ENCODE measurements at regions not wholly inside any gene's neighbourhood (a gene's known extent, or its start where the extent isn't known, plus 50 kb on each side); places are given as distances from the start of the nearest gene placed in this dataset.

GRCh38 chr13:103229674-103230073 is 163.5 kb upstream of the SLC10A2 start:
- peaks cover 0 to 11% (median 0%) of the 10 kb centered on the region in 5 donors for H3K27me3 Mint-ChIP-seq
- no peaks in the 10 kb centered on the region for H3K4me1 Mint-ChIP-seq
- H3K4me3 Mint-ChIP-seq, result no peak overlapping the region
- no peak for DNase-seq
- peaks cover 0 to 35% (median 14%) of the 10 kb centered on the region in 9 donors for H3K9me3 Mint-ChIP-seq
- POLR2A ChIA-PET, result no interaction called here
- no peak for ATAC-seq
- H3K36me3 Mint-ChIP-seq, result peaks cover 0 to 7% (median 0%) of the 10 kb centered on the region in 3 donors
- H3K27ac Mint-ChIP-seq, result no peak overlapping the region

- Mint-ChIP-seq H3K4me1 (no peaks in the 10 kb centered on the region), H3K27me3 (peaks cover 0 to 7% (median 0%) of the 10 kb centered on the region in 5 donors)
Observed at GRCh38 chr13:103224804-103225203, 158.6 kb upstream of the SLC10A2 start.

GRCh38 chr13:103222683-103223082 is 156.5 kb upstream of the SLC10A2 start:
- peaks cover 0 to 7% (median 0%) of the 10 kb centered on the region in 5 donors for H3K27me3 Mint-ChIP-seq
- ATAC-seq, result no peak
- no peaks in the 10 kb centered on the region for H3K4me1 Mint-ChIP-seq
- H3K4me3 Mint-ChIP-seq, result no peak overlapping the region
- DNase-seq, result no peak
- POLR2A ChIA-PET, result no interaction called here
- peaks cover 0 to 9% (median 0%) of the 10 kb centered on the region in 9 donors for H3K9me3 Mint-ChIP-seq
- H3K27ac Mint-ChIP-seq, result no peak overlapping the region
- no peaks in the 10 kb centered on the region for H3K36me3 Mint-ChIP-seq

More at GRCh38 chr13:103224804-103225203, 158.6 kb upstream of the SLC10A2 start:
- H3K4me3 Mint-ChIP-seq, result no peak overlapping the region
- no peaks in the 10 kb centered on the region for H3K36me3 Mint-ChIP-seq
- peaks cover 0 to 14% (median 2%) of the 10 kb centered on the region in 9 donors for H3K9me3 Mint-ChIP-seq
- no peak overlapping the region for H3K27ac Mint-ChIP-seq
- ATAC-seq (no peak), DNase-seq (no peak)
- POLR2A ChIA-PET, result no interaction called here

DNA sequence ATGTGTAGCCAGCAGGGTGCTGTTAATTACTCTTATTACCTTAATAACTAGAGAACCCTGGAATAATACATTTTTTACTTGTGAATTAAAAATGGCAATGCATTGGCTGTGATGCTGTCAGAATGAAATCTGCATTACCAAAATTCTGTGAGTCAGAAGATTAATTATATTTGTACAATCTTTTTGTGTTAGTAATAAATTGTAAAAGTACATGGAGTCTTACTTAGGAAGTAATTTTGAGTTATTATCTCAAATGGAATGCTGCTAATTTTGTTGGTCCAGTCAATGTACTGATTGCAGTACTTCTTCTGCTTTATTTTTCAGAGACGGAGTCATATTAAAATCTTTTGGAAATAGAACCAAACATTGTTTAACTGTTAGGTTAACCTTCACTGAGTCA is 152.0 kb upstream of the SLC10A2 start:
- H3K4me3 Mint-ChIP-seq, result no peak overlapping the region
- H3K27ac Mint-ChIP-seq, result no peak overlapping the region
- no peak for DNase-seq
- ATAC-seq, result no peak
- no peaks in the 10 kb centered on the region for H3K36me3 Mint-ChIP-seq
- H3K4me1 Mint-ChIP-seq, result no peaks in the 10 kb centered on the region
- POLR2A ChIA-PET, result no interaction called here
- peaks cover 0 to 12% (median 0%) of the 10 kb centered on the region in 5 donors for H3K27me3 Mint-ChIP-seq
- H3K9me3 Mint-ChIP-seq, result peaks cover 0 to 27% (median 0%) of the 10 kb centered on the region in 9 donors

DNA sequence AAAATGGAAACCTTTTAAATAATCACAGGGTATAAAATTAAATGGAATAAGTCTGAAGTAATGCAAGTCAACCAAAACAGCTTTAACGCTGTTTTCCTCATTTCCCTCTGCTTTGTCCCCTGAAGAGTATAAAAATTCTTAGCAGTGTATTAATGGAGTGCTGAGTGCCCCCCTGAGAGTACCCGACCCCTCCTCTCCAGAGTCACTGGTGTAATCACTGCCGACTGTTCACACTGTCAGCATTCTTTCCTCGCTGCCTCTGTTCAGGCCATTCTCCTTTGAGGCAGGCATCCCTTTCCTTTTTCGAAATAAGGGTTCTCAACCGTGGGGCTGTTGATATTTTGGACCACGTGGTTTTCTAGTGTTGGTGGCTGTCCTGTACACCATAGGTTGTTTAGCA is 146.9 kb upstream of the SLC10A2 start:
- POLR2A ChIA-PET, result no interaction called here
- Mint-ChIP-seq H3K9me3 (peaks cover 0 to 18% (median 0%) of the 10 kb centered on the region in 9 donors), H3K4me3 (no peak overlapping the region), H3K36me3 (no peaks in the 10 kb centered on the region), H3K4me1 (no peaks in the 10 kb centered on the region), H3K27ac (no peak overlapping the region), H3K27me3 (peaks cover 0 to 5% (median 0%) of the 10 kb centered on the region in 5 donors)
- DNase-seq (no peak), ATAC-seq (no peak)

DNA sequence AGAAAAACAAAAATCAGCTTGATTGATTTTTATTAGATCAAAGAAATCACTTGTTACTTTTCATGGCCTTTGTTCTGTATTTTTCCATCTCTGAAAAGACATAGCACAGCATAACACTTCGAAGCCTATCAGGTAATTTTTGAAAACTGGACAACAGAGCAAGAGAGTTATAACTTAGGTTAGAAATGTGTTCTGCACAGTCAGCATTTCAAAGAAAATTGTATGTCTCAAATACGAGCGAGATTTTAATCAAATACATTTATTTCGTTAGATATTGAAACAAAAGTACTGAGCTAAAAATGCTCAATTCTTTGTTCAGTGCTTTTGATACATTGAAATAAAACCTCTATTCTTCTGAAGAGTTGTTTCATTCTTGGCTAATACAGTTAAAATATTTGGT is 144.1 kb upstream of the SLC10A2 start:
- peaks cover 0 to 3% (median 0%) of the 10 kb centered on the region in 5 donors for H3K27me3 Mint-ChIP-seq
- H3K4me1 Mint-ChIP-seq, result no peaks in the 10 kb centered on the region
- no peak overlapping the region for H3K4me3 Mint-ChIP-seq
- DNase-seq (no peak), ATAC-seq (no peak)
- no peak overlapping the region for H3K27ac Mint-ChIP-seq
- H3K36me3 Mint-ChIP-seq, result no peaks in the 10 kb centered on the region
- H3K9me3 Mint-ChIP-seq, result peaks cover 0 to 4% (median 0%) of the 10 kb centered on the region in 9 donors
- POLR2A ChIA-PET, result no interaction called here

DNA sequence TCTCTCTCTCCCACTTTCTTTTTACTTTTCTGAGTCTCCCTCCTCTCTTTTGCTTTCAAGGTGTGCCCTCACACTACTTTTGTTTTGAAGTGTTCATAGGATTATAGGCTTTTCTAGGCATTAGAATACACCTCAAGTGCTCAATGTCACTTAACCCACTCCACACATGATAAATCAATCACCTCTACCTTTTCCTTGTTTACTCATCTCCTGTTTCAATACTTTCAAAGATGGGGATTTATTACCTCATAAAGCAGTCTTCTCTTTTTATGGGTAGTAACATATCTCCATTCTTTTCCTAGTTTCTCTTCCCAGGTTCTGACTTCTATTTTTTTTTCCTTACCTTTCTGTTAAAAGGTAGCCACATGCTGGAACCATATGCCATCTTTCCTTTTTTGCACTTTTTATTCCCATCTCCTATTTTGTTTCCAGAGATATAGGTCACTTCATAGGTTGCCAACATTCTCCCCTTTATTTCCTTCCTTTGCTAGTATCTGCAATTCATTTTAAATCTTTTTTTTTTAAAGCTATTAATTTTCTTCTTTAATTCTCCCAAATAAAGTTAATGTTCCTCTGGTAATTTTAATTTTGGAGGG is 137.6 kb upstream of the SLC10A2 start:
- no peak for DNase-seq
- peaks cover 0 to 18% (median 10%) of the 10 kb centered on the region in 9 donors for H3K9me3 Mint-ChIP-seq
- no peak for ATAC-seq
- POLR2A ChIA-PET, result no interaction called here
- H3K27ac Mint-ChIP-seq, result no peak overlapping the region
- no peak overlapping the region for H3K4me3 Mint-ChIP-seq
- H3K36me3 Mint-ChIP-seq, result no peaks in the 10 kb centered on the region
- peaks cover 0 to 5% (median 0%) of the 10 kb centered on the region in 5 donors for H3K27me3 Mint-ChIP-seq
- H3K4me1 Mint-ChIP-seq, result no peaks in the 10 kb centered on the region

DNA sequence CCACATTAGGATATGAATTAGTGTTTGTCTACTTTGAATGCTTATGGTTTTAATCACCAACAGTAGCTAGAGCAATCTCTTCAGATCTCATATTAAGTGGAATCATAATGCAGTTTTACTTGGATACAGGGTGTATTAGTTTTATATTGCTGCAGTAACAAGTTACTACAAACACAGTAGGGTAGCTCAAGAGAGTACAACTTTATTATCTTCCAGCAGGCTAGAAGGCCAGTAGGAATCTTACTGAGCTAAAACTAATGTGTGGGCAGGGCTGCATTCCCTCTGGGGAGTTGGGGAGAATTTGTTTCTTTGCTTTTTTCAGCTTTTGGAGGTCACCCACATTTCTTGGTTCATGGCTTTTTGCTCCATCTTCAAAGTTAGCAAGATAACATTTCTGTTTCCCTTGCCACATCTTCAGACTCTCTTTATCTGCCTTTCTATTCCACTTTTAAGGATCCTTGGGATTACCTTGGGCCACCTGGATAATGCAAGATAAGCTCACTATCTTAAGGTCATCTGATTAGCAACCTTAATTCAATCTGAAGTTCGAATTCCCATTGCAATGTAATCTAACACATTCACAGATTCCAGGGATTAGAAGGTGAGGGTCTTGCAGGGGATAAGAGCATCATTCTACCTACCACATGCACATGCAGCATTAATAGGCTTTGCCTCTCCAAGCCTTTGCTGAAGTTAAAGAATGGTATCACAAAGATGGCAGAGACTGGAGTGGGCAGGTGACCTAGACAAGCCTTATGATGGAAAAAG is 134.1 kb upstream of the SLC10A2 start:
- Mint-ChIP-seq H3K4me1 (no peaks in the 10 kb centered on the region), H3K36me3 (no peaks in the 10 kb centered on the region), H3K27me3 (peaks cover 0 to 5% (median 0%) of the 10 kb centered on the region in 5 donors), H3K4me3 (no peak overlapping the region), H3K9me3 (peaks cover 0 to 20% (median 11%) of the 10 kb centered on the region in 9 donors), H3K27ac (no peak overlapping the region)
- POLR2A ChIA-PET, result no interaction called here
- no peak for ATAC-seq
- DNase-seq, result no peak

DNA sequence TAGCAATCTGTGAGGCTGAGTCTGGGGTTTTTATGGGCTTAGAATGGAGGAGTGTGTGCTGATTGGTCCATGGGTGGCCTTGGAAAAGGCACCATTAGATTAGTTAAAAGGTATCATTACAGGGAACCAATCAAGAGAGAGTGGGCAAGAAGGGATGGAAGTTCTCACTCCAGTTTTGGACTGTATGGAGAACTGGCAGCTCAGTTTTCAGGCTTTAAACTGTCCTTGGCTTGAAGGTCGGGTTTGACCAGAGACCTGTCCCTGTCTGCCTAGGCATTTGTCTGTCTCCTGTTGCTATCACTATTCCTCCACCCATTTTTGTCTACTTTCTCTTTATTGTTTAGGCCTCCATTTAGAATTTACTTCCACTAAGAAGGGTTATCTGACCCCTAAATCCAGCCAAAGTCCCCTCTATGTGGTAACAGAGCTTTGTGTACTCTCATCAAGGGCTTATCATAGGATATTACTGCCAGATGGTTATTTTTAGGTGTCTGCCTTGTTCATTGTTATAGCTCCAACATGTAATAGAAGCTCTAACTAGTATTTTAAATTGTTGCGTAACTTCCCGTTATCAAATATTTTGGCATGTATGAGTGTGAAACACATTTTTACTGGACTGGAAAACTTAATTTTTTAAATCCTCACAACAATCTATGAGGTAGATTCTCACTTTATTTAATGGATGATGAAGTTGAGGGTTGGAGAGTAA is 133.3 kb upstream of the SLC10A2 start:
- Mint-ChIP-seq H3K9me3 (peaks cover 0 to 20% (median 11%) of the 10 kb centered on the region in 9 donors), H3K36me3 (no peaks in the 10 kb centered on the region), H3K27me3 (peaks cover 0 to 5% (median 0%) of the 10 kb centered on the region in 5 donors), H3K27ac (no peak overlapping the region), H3K4me1 (no peaks in the 10 kb centered on the region), H3K4me3 (no peak overlapping the region)
- ATAC-seq (no peak), DNase-seq (no peak)
- POLR2A ChIA-PET, result no interaction called here

DNA sequence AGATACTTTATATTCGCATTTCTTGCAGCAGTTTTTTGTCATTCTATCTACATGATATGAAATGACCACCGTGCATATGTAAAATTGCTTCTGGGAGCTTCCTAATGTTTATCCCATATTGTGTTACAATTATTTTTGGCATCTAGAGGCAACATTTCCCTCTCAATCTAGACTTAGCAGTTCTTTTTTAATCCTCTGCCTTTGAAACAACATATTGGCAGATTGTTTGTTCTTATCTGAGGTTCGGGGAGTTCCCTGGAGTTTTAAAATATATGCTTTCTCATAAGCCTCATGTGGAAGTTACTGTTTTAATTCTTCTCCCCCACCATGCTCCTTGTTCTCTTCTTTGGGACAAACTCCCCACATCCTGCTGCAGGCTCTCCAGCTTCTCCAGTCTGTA is 130.1 kb upstream of the SLC10A2 start:
- ATAC-seq, result no peak
- Mint-ChIP-seq H3K27me3 (peaks cover 0 to 4% (median 0%) of the 10 kb centered on the region in 5 donors), H3K4me3 (no peak overlapping the region), H3K36me3 (no peaks in the 10 kb centered on the region), H3K4me1 (no peaks in the 10 kb centered on the region), H3K27ac (no peak overlapping the region), H3K9me3 (peaks cover 0 to 14% (median 11%) of the 10 kb centered on the region in 9 donors)
- DNase-seq, result no peak
- POLR2A ChIA-PET, result no interaction called here

- Mint-ChIP-seq H3K4me3 (no peak overlapping the region), H3K9me3 (peaks cover 0 to 14% (median 11%) of the 10 kb centered on the region in 9 donors), H3K27ac (no peak overlapping the region), H3K36me3 (no peaks in the 10 kb centered on the region), H3K4me1 (no peaks in the 10 kb centered on the region), H3K27me3 (peaks cover 0 to 4% (median 0%) of the 10 kb centered on the region in 5 donors)
- POLR2A ChIA-PET, result no interaction called here
- DNase-seq (no peak), ATAC-seq (no peak)
Observed at GRCh38 chr13:103195762-103196161, 129.5 kb upstream of the SLC10A2 start.

DNA sequence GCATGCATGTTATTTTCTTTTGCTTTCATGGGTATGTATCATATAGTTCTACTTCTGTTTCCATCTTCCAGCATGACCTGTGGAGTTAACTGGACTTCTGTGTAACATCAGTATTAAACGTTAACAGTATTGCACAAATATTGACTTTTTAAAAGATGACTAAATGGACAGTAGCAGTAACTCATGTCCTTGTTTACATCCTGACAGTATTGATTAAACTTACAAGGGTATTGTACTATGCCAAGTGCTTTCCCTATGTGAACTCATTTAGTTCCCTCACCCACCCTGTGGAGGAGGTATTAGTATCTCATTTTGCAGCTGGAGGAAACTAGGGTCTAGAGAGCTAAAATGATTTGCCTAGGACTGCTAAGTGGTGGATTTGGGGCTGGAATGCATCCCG is 128.7 kb upstream of the SLC10A2 start:
- Mint-ChIP-seq H3K27me3 (peaks cover 0 to 4% (median 0%) of the 10 kb centered on the region in 5 donors), H3K4me3 (no peak overlapping the region), H3K27ac (no peak overlapping the region), H3K9me3 (peaks cover 0 to 11% (median 8%) of the 10 kb centered on the region in 9 donors), H3K4me1 (no peaks in the 10 kb centered on the region), H3K36me3 (no peaks in the 10 kb centered on the region)
- POLR2A ChIA-PET, result no interaction called here
- DNase-seq, result no peak
- ATAC-seq, result no peak

DNA sequence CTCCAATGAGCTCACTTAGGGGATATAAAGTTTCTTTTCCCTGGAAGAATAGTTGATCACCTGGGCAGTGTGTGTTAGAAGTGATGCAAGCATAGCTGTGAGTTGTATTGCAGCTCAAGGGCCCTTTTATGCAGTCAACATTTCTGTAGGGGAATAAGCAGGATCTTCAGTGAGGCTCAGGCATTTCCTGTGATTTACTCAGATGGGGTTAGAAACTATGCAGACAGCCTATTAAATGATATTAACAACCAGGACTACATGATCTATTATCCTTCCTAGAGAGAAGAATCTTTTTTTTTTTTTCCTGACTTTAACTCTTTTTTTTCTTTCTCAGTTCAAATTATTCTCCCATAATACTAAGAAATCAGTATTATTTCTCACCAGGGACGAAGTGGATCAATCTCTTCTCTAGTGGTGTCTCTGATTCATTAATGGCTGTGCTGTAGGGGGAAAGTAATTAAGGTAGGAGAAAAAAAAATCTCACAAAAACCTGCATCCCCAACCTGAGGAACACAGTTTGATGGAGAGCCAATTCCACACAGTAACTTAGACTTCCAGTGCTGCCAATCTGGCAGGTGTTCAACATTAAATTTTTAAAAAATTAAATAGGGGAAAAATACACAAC is 126.4 kb upstream of the SLC10A2 start:
- no peak overlapping the region for H3K27ac Mint-ChIP-seq
- H3K4me3 Mint-ChIP-seq, result no peak overlapping the region
- DNase-seq (no peak), ATAC-seq (no peak)
- no peaks in the 10 kb centered on the region for H3K9me3 Mint-ChIP-seq
- H3K27me3 Mint-ChIP-seq, result peaks cover 0 to 4% (median 0%) of the 10 kb centered on the region in 5 donors
- no peaks in the 10 kb centered on the region for H3K4me1 Mint-ChIP-seq
- POLR2A ChIA-PET, result no interaction called here
- no peaks in the 10 kb centered on the region for H3K36me3 Mint-ChIP-seq

All from naive thymus-derived CD8-positive, alpha-beta T cell (primary cell).